ENCODE measurements at regions not wholly inside any gene's neighbourhood (a gene's known extent, or its start where the extent isn't known, plus 50 kb on each side); places are given as distances from the start of the nearest gene placed in this dataset.
"Not testable (repeated sequence)": the region's sequence is repeated elsewhere in the genome, so short reads cannot be mapped to it uniquely, and the experiment has no call there.

DNA sequence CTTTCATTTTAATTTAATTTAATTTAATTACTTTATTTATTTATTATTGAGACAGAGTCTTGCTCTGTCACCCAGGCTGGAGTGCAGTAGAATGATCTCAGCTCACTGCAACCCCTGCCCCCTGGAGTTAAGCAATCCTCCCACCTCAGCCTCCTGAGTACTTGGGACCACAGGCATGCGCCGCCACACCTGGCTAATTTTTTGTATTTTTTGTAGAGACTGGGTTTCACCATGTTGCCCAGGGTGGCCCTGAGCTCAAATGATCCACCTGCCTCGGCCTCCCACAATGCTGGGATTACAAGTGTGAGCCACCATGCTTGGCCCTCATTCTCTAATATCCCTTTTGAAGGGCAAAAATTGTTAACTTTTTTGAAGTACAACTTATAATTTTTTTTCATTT lies 92.9 kb downstream of the XRCC2 start:
- no peaks in the 10 kb centered on the region for H3K4me1 ChIP-seq
- H3K27me3 ChIP-seq = no peaks in the 10 kb centered on the region
- TF ChIP-seq, protein P1, sequence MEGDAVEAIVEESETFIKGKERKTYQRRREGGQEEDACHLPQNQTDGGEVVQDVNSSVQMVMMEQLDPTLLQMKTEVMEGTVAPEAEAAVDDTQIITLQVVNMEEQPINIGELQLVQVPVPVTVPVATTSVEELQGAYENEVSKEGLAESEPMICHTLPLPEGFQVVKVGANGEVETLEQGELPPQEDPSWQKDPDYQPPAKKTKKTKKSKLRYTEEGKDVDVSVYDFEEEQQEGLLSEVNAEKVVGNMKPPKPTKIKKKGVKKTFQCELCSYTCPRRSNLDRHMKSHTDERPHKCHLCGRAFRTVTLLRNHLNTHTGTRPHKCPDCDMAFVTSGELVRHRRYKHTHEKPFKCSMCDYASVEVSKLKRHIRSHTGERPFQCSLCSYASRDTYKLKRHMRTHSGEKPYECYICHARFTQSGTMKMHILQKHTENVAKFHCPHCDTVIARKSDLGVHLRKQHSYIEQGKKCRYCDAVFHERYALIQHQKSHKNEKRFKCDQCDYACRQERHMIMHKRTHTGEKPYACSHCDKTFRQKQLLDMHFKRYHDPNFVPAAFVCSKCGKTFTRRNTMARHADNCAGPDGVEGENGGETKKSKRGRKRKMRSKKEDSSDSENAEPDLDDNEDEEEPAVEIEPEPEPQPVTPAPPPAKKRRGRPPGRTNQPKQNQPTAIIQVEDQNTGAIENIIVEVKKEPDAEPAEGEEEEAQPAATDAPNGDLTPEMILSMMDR (IDR thresholded peaks at IDR 0.05) = no peak
- TF ChIP-seq POLR2A (IDR thresholded peaks at IDR 0.05) = no peak
- DNase-seq = peak in 1 of 3 donors; percentile 13
- H3K36me3 ChIP-seq = no peaks in the 10 kb centered on the region
- H3K27ac ChIP-seq = no peak overlapping the region
- H3K9me3 ChIP-seq = no peaks in the 10 kb centered on the region
- no peak overlapping the region for H3K4me3 ChIP-seq

DNA sequence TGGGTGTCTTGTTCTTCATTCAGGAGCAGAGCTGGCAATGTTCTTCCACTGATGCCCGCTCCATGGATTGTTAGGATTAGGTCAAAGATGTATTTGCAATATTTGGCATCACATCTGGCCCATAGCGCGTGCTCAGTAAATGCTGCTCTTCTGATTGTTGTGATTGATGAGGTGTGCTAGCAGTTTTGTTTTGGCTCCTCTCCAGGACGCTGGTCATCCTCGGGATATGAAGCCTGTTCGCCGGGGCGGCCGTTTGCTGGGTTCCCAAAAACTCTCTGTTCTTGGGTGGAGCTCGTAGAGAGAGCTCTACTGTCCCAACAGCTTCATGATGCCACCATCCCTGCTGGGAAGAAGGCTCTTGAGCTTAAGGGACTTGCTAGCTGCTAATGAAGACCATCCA lies 96.9 kb downstream of the XRCC2 start:
- no peak overlapping the region for H3K27ac ChIP-seq
- no peaks in the 10 kb centered on the region for H3K36me3 ChIP-seq
- H3K27me3 ChIP-seq = no peaks in the 10 kb centered on the region
- no peaks in the 10 kb centered on the region for H3K9me3 ChIP-seq
- DNase-seq = no peak
- no peaks in the 10 kb centered on the region for H3K4me1 ChIP-seq
- H3K4me3 ChIP-seq = no peak overlapping the region
- no peak for TF ChIP-seq POLR2A (IDR thresholded peaks at IDR 0.05)
- TF ChIP-seq, protein P1 (IDR thresholded peaks at IDR 0.05) = no peak

DNA sequence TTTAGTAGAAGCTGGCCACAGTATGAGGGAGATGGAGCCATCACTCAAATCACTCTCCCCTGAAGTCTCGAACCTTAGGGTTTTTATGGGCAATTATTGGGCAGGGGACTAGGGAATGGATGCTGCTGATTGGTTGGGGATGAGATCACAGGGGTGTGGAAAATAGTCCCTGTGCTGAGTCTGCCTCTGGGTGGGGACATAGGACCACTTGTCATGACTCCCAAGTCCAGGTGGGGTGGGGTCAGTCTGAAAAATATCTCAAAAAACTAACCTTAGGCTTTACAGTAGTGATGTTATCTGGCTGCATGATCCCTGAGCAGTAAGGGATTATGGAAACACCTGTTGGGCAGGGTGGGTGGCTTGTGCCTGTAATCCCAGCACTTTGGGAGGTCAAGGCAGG lies 98.6 kb downstream of the XRCC2 start:
- Histone ChIP-seq H3K27me3 (no peaks in the 10 kb centered on the region), H3K4me1 (no peaks in the 10 kb centered on the region), H3K4me3 (no peak overlapping the region), H3K36me3 (no peaks in the 10 kb centered on the region), H3K27ac (no peak overlapping the region), H3K9me3 (no peaks in the 10 kb centered on the region)
- DNase-seq = no peak
- no peak for TF ChIP-seq POLR2A (IDR thresholded peaks at IDR 0.05)
- TF ChIP-seq, protein P1 (IDR thresholded peaks at IDR 0.05) = no peak

DNA sequence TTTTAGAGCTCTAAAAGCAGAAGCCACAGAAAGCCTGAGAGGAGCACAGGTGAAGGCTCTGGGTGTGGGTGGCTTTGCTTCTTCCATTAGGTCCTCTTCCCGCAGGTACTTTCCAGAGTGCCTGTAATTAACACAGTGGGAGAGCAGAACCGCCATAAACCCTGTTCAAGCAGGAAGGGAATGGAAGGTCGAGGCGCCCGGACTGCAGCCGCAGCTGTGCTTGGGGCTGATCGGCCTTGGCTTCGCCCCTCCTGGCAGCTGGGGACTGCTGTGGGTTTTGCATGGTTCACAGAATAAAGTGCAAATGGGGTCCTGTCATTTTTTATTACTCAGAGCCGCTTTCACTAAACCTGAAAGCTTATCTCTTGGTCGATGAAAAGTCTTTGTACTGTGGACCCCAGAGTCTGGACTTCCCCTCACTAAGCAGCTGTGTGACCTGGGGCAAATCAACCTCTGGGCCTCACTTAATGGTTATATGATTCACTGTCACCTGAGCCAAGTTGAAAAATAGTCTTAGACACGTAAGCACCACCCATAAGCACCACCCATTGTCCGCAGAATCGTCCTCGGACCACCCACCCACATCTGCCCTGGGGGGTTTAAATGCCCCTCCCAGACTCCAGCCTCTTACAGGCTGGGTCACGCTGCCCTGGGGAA lies 100.9 kb downstream of the XRCC2 start:
- no peaks in the 10 kb centered on the region for H3K9me3 ChIP-seq
- no peaks in the 10 kb centered on the region for H3K36me3 ChIP-seq
- no peak overlapping the region for H3K4me3 ChIP-seq
- no peak for TF ChIP-seq POLR2A (IDR thresholded peaks at IDR 0.05)
- TF ChIP-seq, protein P1 (IDR thresholded peaks at IDR 0.05) = no peak
- H3K4me1 ChIP-seq = no peaks in the 10 kb centered on the region
- no peaks in the 10 kb centered on the region for H3K27me3 ChIP-seq
- no peak overlapping the region for H3K27ac ChIP-seq
- DNase-seq = no peak

DNA sequence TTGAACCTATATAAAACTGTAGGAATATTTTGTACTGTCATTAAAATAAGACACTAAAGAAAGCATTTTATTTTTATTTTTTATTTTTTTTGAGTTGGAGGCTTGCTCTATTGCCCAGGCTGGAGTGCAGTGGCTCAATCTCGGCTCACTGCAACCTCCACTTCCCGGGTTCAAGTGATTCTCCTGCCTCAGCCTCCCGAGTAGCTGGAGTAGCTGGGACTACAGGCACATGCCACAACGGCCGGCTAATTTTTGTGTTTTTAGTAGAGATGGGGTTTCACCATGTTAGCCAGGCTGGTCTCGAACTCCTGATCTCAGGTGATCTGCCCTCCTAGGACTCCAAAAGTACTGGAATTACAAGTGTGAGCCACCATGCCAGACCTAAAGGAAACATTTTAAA lies 102.8 kb downstream of the XRCC2 start:
- H3K4me3 ChIP-seq, H3K36me3 ChIP-seq, H3K9me3 ChIP-seq, H3K27me3 ChIP-seq, H3K27ac ChIP-seq, DNase-seq, H3K4me1 ChIP-seq: not testable (repeated sequence)

DNA sequence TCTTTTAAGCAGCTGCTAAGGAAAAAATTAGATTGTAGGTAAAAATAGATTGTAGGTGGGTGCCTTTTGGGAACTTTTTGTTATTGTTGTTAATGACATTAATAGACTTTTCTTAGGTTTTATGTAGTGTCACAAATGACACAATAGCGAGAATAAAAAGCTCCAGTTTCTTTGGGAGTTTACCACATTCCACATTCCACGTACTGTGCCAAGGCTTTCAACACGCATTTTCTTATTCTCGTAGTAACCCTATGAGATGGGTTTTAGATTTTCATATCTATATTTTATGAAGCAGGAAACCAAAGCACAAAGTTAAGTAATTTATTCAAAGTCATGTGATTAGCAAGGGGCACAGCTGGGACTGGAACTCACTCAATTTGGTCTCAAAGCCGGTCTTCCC lies 103.8 kb downstream of the XRCC2 start:
- H3K9me3 ChIP-seq = no peaks in the 10 kb centered on the region
- TF ChIP-seq POLR2A (IDR thresholded peaks at IDR 0.05) = no peak
- TF ChIP-seq, protein P1 (IDR thresholded peaks at IDR 0.05) = no peak
- no peak overlapping the region for H3K4me3 ChIP-seq

More for the DNA sequence above, 103.8 kb downstream of the XRCC2 start:
- Histone ChIP-seq H3K4me1 (no peaks in the 10 kb centered on the region), H3K27ac (no peak overlapping the region), H3K27me3 (no peaks in the 10 kb centered on the region), H3K36me3 (no peaks in the 10 kb centered on the region)
- no peak for DNase-seq
